ENCODE measurements at regions not wholly inside any gene's neighbourhood (a gene's known extent, or its start where the extent isn't known, plus 50 kb on each side); places are given as distances from the start of the nearest gene placed in this dataset.

- WGBS (ENCODE audit: low lambda C conversion rate, missing lambda C conversion rate): 79% methylated on average over 4 of the region's 4 CpGs
- H3K4me1 ChIP-seq (ENCODE audit: insufficient read depth): no peaks in the 10 kb centered on the region
- H3K9me3 ChIP-seq (ENCODE audit: low read depth): no peaks in the 10 kb centered on the region
- H3K9me2 ChIP-seq (replicated peaks; ENCODE audit: insufficient read depth): no peaks in the 10 kb centered on the region
- no peaks in the 10 kb centered on the region for H3K79me2 ChIP-seq
- H4K20me1 ChIP-seq (ENCODE audit: insufficient read depth, poor library complexity, severe bottlenecking): no peaks in the 10 kb centered on the region
- TF ChIP-seq EZH2phosphoT487 (IDR thresholded peaks at IDR 0.05; ENCODE audit: low read depth, severe bottlenecking, unreplicated experiment) (no peak), CTCF (IDR thresholded peaks at IDR 0.05; ENCODE audit: poor library complexity) (no peak)
- no peaks in the 10 kb centered on the region for H3K36me3 ChIP-seq (replicated peaks; ENCODE audit: insufficient read depth, low read depth)
- H3K27ac ChIP-seq: no peak overlapping the region
- no peak overlapping the region for H2AFZ ChIP-seq
- no peaks in the 10 kb centered on the region for H3K27me3 ChIP-seq
- DNase-seq (ENCODE audit: low spot score): no peak
- H3K4me2 ChIP-seq: no peak overlapping the region
- H3K4me3 ChIP-seq: no peak overlapping the region
These were observed 105.8 kb upstream of the ARHGAP42 start for GRCh38 chr11:100581318-100581717.

- H3K4me1 ChIP-seq (ENCODE audit: insufficient read depth): no peaks in the 10 kb centered on the region
- H3K9me3 ChIP-seq (ENCODE audit: low read depth): no peaks in the 10 kb centered on the region
- WGBS (ENCODE audit: low lambda C conversion rate, missing lambda C conversion rate): 75% methylated on average over 3 of the region's 3 CpGs
- H3K4me2 ChIP-seq: no peak overlapping the region
- H2AFZ ChIP-seq: no peak overlapping the region
- no peak overlapping the region for H3K4me3 ChIP-seq
- H3K79me2 ChIP-seq: no peaks in the 10 kb centered on the region
- TF ChIP-seq EZH2 (IDR thresholded peaks at IDR 0.05; ENCODE audit: borderline replicate concordance) (no peak), CTCF (IDR thresholded peaks at IDR 0.05; ENCODE audit: poor library complexity) (no peak), EZH2phosphoT487 (IDR thresholded peaks at IDR 0.05; ENCODE audit: low read depth, severe bottlenecking, unreplicated experiment) (no peak)
- no peaks in the 10 kb centered on the region for H3K9me2 ChIP-seq (replicated peaks; ENCODE audit: insufficient read depth)
- no peaks in the 10 kb centered on the region for H4K20me1 ChIP-seq (ENCODE audit: insufficient read depth, poor library complexity, severe bottlenecking)
- no peaks in the 10 kb centered on the region for H3K27me3 ChIP-seq
- DNase-seq (ENCODE audit: low spot score): no peak
- no peak overlapping the region for H3K27ac ChIP-seq
- no peaks in the 10 kb centered on the region for H3K36me3 ChIP-seq (replicated peaks; ENCODE audit: insufficient read depth, low read depth)
These were observed 102.7 kb upstream of the ARHGAP42 start for GRCh38 chr11:100584201-100584985.

GRCh38 chr11:100585728-100586127 lies 101.4 kb upstream of the ARHGAP42 start:
- no peaks in the 10 kb centered on the region for H3K9me3 ChIP-seq (ENCODE audit: low read depth)
- H3K9me2 ChIP-seq (replicated peaks; ENCODE audit: insufficient read depth): no peaks in the 10 kb centered on the region
- no peaks in the 10 kb centered on the region for H3K27me3 ChIP-seq
- H3K4me3 ChIP-seq: no peak overlapping the region
- H3K4me2 ChIP-seq: no peak overlapping the region
- no peaks in the 10 kb centered on the region for H3K79me2 ChIP-seq
- TF ChIP-seq EZH2phosphoT487 (IDR thresholded peaks at IDR 0.05; ENCODE audit: low read depth, severe bottlenecking, unreplicated experiment) (no peak), CTCF (IDR thresholded peaks at IDR 0.05; ENCODE audit: poor library complexity) (no peak), EZH2 (IDR thresholded peaks at IDR 0.05; ENCODE audit: borderline replicate concordance) (no peak)
- H3K36me3 ChIP-seq (replicated peaks; ENCODE audit: insufficient read depth, low read depth): no peaks in the 10 kb centered on the region
- no peaks in the 10 kb centered on the region for H4K20me1 ChIP-seq (ENCODE audit: insufficient read depth, poor library complexity, severe bottlenecking)
- no peaks in the 10 kb centered on the region for H3K4me1 ChIP-seq (ENCODE audit: insufficient read depth)
- H3K27ac ChIP-seq: no peak overlapping the region
- no peak for DNase-seq (ENCODE audit: low spot score)
- no peak overlapping the region for H2AFZ ChIP-seq
- WGBS (ENCODE audit: low lambda C conversion rate, missing lambda C conversion rate): 68% methylated on average over 2 of the region's 2 CpGs

All from hepatocyte (in vitro differentiated cells).